SIG-M5 treated with dmso at 0.1 percent for 504 hours (cell line): ENCODE measurements at regions not wholly inside any gene's neighbourhood (a gene's known extent, or its start where the extent isn't known, plus 50 kb on each side); places are given as distances from the start of the nearest gene placed in this dataset.

Source experiments
- DNase-seq: peaks from one replicate; lab custom pipeline; 2025; ENCODE audit not compliant: unreplicated experiment; lab: John Stamatoyannopoulos, UW

- no peak for DNase-seq
Measured at GRCh38 chr1:184141361-184141880, 89.9 kb downstream of the TSEN15 start.

- DNase-seq, result peak; percentile 15
Measured at GRCh38 chr1:184143449-184143848, 91.9 kb downstream of the TSEN15 start.

- no peak for DNase-seq
Measured at GRCh38 chr1:184145083-184145482, 93.6 kb downstream of the TSEN15 start.

GRCh38 chr1:184146202-184146601, 94.7 kb downstream of the TSEN15 start:
- no peak for DNase-seq

GRCh38 chr1:184150776-184151531, 99.4 kb downstream of the TSEN15 start:
- DNase-seq, result no peak

- peak; percentile 94 for DNase-seq
Measured at GRCh38 chr1:184152434-184152898, 100.9 kb downstream of the TSEN15 start.

GRCh38 chr1:184152974-184153373, 101.4 kb downstream of the TSEN15 start:
- no peak for DNase-seq

GRCh38 chr1:184153731-184154130, 102.2 kb downstream of the TSEN15 start:
- DNase-seq, result no peak

GRCh38 chr1:184156521-184157393, 105.2 kb downstream of the TSEN15 start:
- DNase-seq, result no peak

- no peak for DNase-seq
Measured at GRCh38 chr1:184157394-184157742, 105.8 kb downstream of the TSEN15 start.

GRCh38 chr1:184158896-184159681, 107.6 kb downstream of the TSEN15 start:
- DNase-seq, result peak; percentile 98

- peak; percentile 51 for DNase-seq
Measured at GRCh38 chr1:184160236-184160635, 108.7 kb downstream of the TSEN15 start.

- DNase-seq, result peak; percentile 38
Measured at GRCh38 chr1:184161071-184161698, 109.7 kb downstream of the TSEN15 start.

GRCh38 chr1:184162281-184162680, 110.8 kb downstream of the TSEN15 start:
- DNase-seq, result no peak

GRCh38 chr1:184163674-184164465, 112.3 kb downstream of the TSEN15 start:
- DNase-seq, result peak; percentile 57

- DNase-seq, result no peak
Measured at GRCh38 chr1:184164536-184164935, 113.0 kb downstream of the TSEN15 start.

- DNase-seq, result no peak
Measured at GRCh38 chr1:184166485-184166884, 115.0 kb downstream of the TSEN15 start.

GRCh38 chr1:184167352-184167751, 115.8 kb downstream of the TSEN15 start:
- DNase-seq, result no peak

GRCh38 chr1:184170719-184171118, 119.2 kb downstream of the TSEN15 start:
- DNase-seq, result no peak

- DNase-seq, result no peak
Measured at GRCh38 chr1:184176058-184176457, 124.5 kb downstream of the TSEN15 start.
